ENCODE measurements at regions not wholly inside any gene's neighbourhood (a gene's known extent, or its start where the extent isn't known, plus 50 kb on each side); places are given as distances from the start of the nearest gene placed in this dataset.

GRCh38 chr12:14066021-14066420, 84.6 kb upstream of the GRIN2B start:
- H2BK5ac ChIP-seq (ENCODE audit: insufficient read length, low read length) = no peak overlapping the region
- no peak overlapping the region for H3T11ph ChIP-seq (ENCODE audit: low read length)
- H3K4me3 Mint-ChIP-seq = no peak overlapping the region
- no peak overlapping the region for H2BK20ac ChIP-seq (ENCODE audit: low read depth, low read length, poor library complexity, severe bottlenecking)
- no peaks in the 10 kb centered on the region for H3K79me1 ChIP-seq (ENCODE audit: insufficient read depth, low read depth, low read length, poor library complexity, severe bottlenecking)
- no peak overlapping the region for H2BK120ac ChIP-seq (ENCODE audit: low read depth, low read length, poor library complexity, severe bottlenecking)
- H3K9ac ChIP-seq (ENCODE audit: extremely low read depth, insufficient read length, low read length) = no peak overlapping the region
- H3K27me3 ChIP-seq (ENCODE audit: insufficient read depth, low read length) = no peaks in the 10 kb centered on the region
- no peak for TF ChIP-seq CTCF (conservative IDR thresholded peaks at IDR 0.05)
- H3K14ac ChIP-seq (ENCODE audit: insufficient read depth, low read length) = no peak overlapping the region
- H4K5ac ChIP-seq (ENCODE audit: insufficient read length, low read depth, low read length) = no peak overlapping the region
- H2BK15ac ChIP-seq (ENCODE audit: low read depth, low read length) = no peak overlapping the region
- no peak overlapping the region for H3K27ac Mint-ChIP-seq
- H3K27me3 Mint-ChIP-seq (ENCODE audit: low read depth) = peaks cover 3% of the 10 kb centered on the region; the same call in 1 of the 2 replicates
- no peaks in the 10 kb centered on the region; a peak in 1 of 7 replicates for H3K36me3 Mint-ChIP-seq (ENCODE audit: insufficient read depth in 1 of 3, low read depth in 3 of 3)
- H3K27ac ChIP-seq (ENCODE audit: insufficient read length, low read depth, low read length) = no peak overlapping the region
- H4K20me1 ChIP-seq (ENCODE audit: control insufficient read depth, insufficient read depth, insufficient read length) = no peaks in the 10 kb centered on the region
- no peak overlapping the region for H2AK5ac ChIP-seq (ENCODE audit: insufficient read length, low read length)
- H3K4me2 ChIP-seq (ENCODE audit: insufficient read depth, insufficient read length, low read length) = no peak overlapping the region
- no peak overlapping the region for H3K56ac ChIP-seq (ENCODE audit: insufficient read length, low read depth, low read length)
- H3K4me1 ChIP-seq (ENCODE audit: insufficient read depth, low read length) = no peaks in the 10 kb centered on the region
- no peak overlapping the region for H3K23ac ChIP-seq (ENCODE audit: insufficient read length, low read depth, low read length)
- no peak overlapping the region for H3K4ac ChIP-seq (ENCODE audit: low read depth, low read length)
- no peaks in the 10 kb centered on the region for H3K9me3 Mint-ChIP-seq
- H4K91ac ChIP-seq (ENCODE audit: insufficient read length, low read depth, low read length) = no peak overlapping the region
- H4K8ac ChIP-seq (replicated peaks; ENCODE audit: insufficient read length, low read depth, low read length) = no peak overlapping the region
- DNase-seq = no peak
- H3K4me1 Mint-ChIP-seq = no peaks in the 10 kb centered on the region
- H3K79me2 ChIP-seq (ENCODE audit: insufficient read depth, low read length) = no peaks in the 10 kb centered on the region
- H2AFZ ChIP-seq (ENCODE audit: low read length) = no peak overlapping the region
- no peaks in the 10 kb centered on the region for H3K9me3 ChIP-seq (ENCODE audit: control insufficient read depth, low read depth, low read length)
- no peak overlapping the region for H3K18ac ChIP-seq (ENCODE audit: insufficient read length, low read depth, low read length)
- H3K23me2 ChIP-seq (ENCODE audit: insufficient read length, low read depth, low read length, poor library complexity, severe bottlenecking) = no peaks in the 10 kb centered on the region
- no peak overlapping the region for H2BK12ac ChIP-seq (ENCODE audit: insufficient read length, low read depth, low read length)
